Activated T-cell treated with anti-CD3 and anti-CD28 coated beads, Interleukin-2, amount 50 U/mL, for 24 hours (primary cell): ENCODE measurements at regions not wholly inside any gene's neighbourhood (a gene's known extent, or its start where the extent isn't known, plus 50 kb on each side); places are given as distances from the start of the nearest gene placed in this dataset.
"Not testable (repeated sequence)": the region's sequence is repeated elsewhere in the genome, so short reads cannot be mapped to it uniquely, and the experiment has no call there.

ENCODE experiments used
- DNase-seq: peaks from one replicate; pipeline ENCODE4 v3.0.0-alpha.2; 2020
- H3K27ac Mint-ChIP-seq: 2 replicates; pipeline ENCODE4 v1.8.0; 2020; ENCODE audit warnings: mild to moderate bottlenecking, mixed read lengths
- H3K27me3 Mint-ChIP-seq: 2 replicates; pipeline ENCODE4 v1.8.0; 2020; ENCODE audit warnings: mixed read lengths
- H3K36me3 Mint-ChIP-seq: 2 replicates; pipeline ENCODE4 v1.8.0; 2020; ENCODE audit warnings: low read depth, mixed read lengths
- H3K4me1 Mint-ChIP-seq: 2 replicates; pipeline ENCODE4 v1.8.0; 2020; ENCODE audit warnings: low read depth, mixed read lengths
- H3K4me3 Mint-ChIP-seq: 2 replicates; pipeline ENCODE4 v1.8.0; 2020; ENCODE audit warnings: mild to moderate bottlenecking, moderate library complexity, mixed read lengths
- H3K9me3 Mint-ChIP-seq: 2 replicates; pipeline ENCODE4 v1.8.0; 2020; ENCODE audit warnings: mixed read lengths

- H3K4me1 Mint-ChIP-seq, result no peaks in the 10 kb centered on the region
- H3K36me3 Mint-ChIP-seq, result no peaks in the 10 kb centered on the region
- H3K27ac Mint-ChIP-seq, result no peak overlapping the region
- DNase-seq, result no peak
- H3K27me3 Mint-ChIP-seq, result no peaks in the 10 kb centered on the region
- H3K9me3 Mint-ChIP-seq, result peaks cover 14% of the 10 kb centered on the region
- no peak overlapping the region for H3K4me3 Mint-ChIP-seq
Observed at GRCh38 chr9:25804856-25805255, 126.6 kb upstream of the TUSC1 start.

- H3K27ac Mint-ChIP-seq, H3K36me3 Mint-ChIP-seq, H3K4me1 Mint-ChIP-seq, H3K4me3 Mint-ChIP-seq, H3K27me3 Mint-ChIP-seq, DNase-seq: not testable (repeated sequence)
- H3K9me3 Mint-ChIP-seq, result peaks cover 13% of the 10 kb centered on the region
Observed at GRCh38 chr9:25801989-25802388, 123.7 kb upstream of the TUSC1 start.

GRCh38 chr9:25773805-25774204 is 95.6 kb upstream of the TUSC1 start:
- H3K27ac Mint-ChIP-seq, result no peak overlapping the region
- no peaks in the 10 kb centered on the region for H3K36me3 Mint-ChIP-seq
- no peak overlapping the region for H3K4me3 Mint-ChIP-seq
- no peak for DNase-seq
- H3K27me3 Mint-ChIP-seq, result no peaks in the 10 kb centered on the region
- peaks cover 10% of the 10 kb centered on the region for H3K9me3 Mint-ChIP-seq
- H3K4me1 Mint-ChIP-seq, result no peaks in the 10 kb centered on the region

- no peak overlapping the region for H3K4me3 Mint-ChIP-seq
- H3K27ac Mint-ChIP-seq, result no peak overlapping the region
- H3K27me3 Mint-ChIP-seq, result no peaks in the 10 kb centered on the region
- H3K9me3 Mint-ChIP-seq, result peaks cover 7% of the 10 kb centered on the region
- no peaks in the 10 kb centered on the region for H3K36me3 Mint-ChIP-seq
- H3K4me1 Mint-ChIP-seq, result no peaks in the 10 kb centered on the region
- no peak for DNase-seq
Observed at GRCh38 chr9:25755951-25756350, 77.7 kb upstream of the TUSC1 start.

- H3K4me1 Mint-ChIP-seq, result no peaks in the 10 kb centered on the region
- no peaks in the 10 kb centered on the region for H3K36me3 Mint-ChIP-seq
- no peaks in the 10 kb centered on the region for H3K27me3 Mint-ChIP-seq
- H3K27ac Mint-ChIP-seq, result no peak overlapping the region
- H3K4me3 Mint-ChIP-seq, result no peak overlapping the region
- H3K9me3 Mint-ChIP-seq, result peaks cover 10% of the 10 kb centered on the region
- DNase-seq, result no peak
Observed at GRCh38 chr9:25752398-25752797, 74.2 kb upstream of the TUSC1 start.

GRCh38 chr9:25742256-25742655 is 64.0 kb upstream of the TUSC1 start:
- Mint-ChIP-seq H3K27me3 (no peaks in the 10 kb centered on the region), H3K9me3 (peaks cover 17% of the 10 kb centered on the region), H3K4me3 (no peak overlapping the region), H3K4me1 (no peaks in the 10 kb centered on the region), H3K36me3 (no peaks in the 10 kb centered on the region), H3K27ac (no peak overlapping the region)
- DNase-seq, result no peak

- Mint-ChIP-seq H3K9me3 (peaks cover 28% of the 10 kb centered on the region), H3K4me1 (no peaks in the 10 kb centered on the region), H3K36me3 (no peaks in the 10 kb centered on the region), H3K27ac (no peak overlapping the region), H3K4me3 (no peak overlapping the region), H3K27me3 (no peaks in the 10 kb centered on the region)
- DNase-seq, result no peak
Observed at GRCh38 chr9:25733336-25733982, 55.2 kb upstream of the TUSC1 start.

- peaks cover 27% of the 10 kb centered on the region for H3K9me3 Mint-ChIP-seq
- H3K4me1 Mint-ChIP-seq, H3K27me3 Mint-ChIP-seq: not testable (repeated sequence)
Observed at GRCh38 chr9:25731895-25732794, 53.9 kb upstream of the TUSC1 start.

More at GRCh38 chr9:25731895-25732794, 53.9 kb upstream of the TUSC1 start:
- DNase-seq, H3K36me3 Mint-ChIP-seq, H3K4me3 Mint-ChIP-seq, H3K27ac Mint-ChIP-seq: not testable (repeated sequence)
